HG03558 (cell line): ENCODE measurements at regions not wholly inside any gene's neighbourhood (a gene's known extent, or its start where the extent isn't known, plus 50 kb on each side); places are given as distances from the start of the nearest gene placed in this dataset.

Experiments
- ATAC-seq: cut with Tn5 transposase; IDR thresholded peaks from one replicate; pipeline ENCODE4 v1.9.1; 2021; ENCODE audit warnings: moderate number of reproducible peaks; ENCODE audit not compliant: unreplicated experiment; ENCODE audit errors: extremely low read depth

DNA sequence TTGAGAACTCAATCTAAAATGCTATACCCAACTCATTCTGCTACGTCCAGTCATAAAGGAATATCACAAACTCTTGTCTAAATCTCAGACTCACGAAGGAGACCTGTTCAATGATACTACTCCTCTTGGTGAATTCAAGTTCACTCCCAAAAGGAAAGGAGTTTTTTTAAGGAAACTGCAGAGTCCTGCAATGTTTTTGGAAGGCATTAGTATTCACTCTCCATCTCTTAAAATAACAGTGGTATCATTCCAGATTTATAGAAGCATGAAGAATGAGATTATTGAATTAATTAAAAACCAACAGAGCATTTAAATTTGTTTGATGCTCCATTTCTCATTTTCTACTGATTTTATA, 73.4 kb downstream of the FOXD1 start:
- no peak for ATAC-seq

GRCh38 chr5:73374520-73375190, 73.9 kb downstream of the FOXD1 start:
- no peak for ATAC-seq

DNA sequence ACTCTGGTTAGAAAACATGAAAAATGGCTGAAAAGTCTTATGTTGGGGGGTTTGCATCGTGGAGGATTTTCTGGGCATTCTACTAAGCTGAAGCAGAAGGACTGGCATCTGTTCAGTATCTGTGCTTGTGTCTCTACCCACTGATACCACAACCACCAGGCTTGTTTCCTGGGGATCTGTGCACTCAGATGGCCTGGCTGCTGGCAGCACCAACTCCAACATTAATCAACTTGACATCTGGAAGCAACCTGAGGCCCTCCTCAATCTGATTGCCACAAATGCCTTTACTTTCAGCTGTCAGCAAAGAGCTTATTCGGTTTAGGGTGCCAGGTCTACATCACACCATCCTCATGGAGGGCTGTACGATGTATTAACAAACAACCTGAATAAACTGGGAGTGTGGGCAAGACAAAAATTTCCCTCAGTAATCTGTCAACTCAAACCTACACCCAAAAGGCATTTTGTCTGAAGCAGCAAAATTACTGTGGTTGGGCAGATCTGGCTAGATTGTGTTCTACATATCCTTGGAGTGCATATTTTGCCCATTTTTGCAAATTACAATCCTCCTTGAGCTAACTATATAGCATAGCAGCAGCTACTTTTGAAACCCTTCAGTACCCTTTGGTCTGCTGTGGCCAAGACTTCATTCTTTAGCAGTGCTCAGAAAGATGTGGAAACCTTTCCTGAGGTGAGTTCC, 74.6 kb downstream of the FOXD1 start:
- ATAC-seq, result no peak

GRCh38 chr5:73370640-73371583, 77.7 kb downstream of the FOXD1 start:
- no peak for ATAC-seq

GRCh38 chr5:73370095-73370494, 78.5 kb downstream of the FOXD1 start:
- no peak for ATAC-seq

DNA sequence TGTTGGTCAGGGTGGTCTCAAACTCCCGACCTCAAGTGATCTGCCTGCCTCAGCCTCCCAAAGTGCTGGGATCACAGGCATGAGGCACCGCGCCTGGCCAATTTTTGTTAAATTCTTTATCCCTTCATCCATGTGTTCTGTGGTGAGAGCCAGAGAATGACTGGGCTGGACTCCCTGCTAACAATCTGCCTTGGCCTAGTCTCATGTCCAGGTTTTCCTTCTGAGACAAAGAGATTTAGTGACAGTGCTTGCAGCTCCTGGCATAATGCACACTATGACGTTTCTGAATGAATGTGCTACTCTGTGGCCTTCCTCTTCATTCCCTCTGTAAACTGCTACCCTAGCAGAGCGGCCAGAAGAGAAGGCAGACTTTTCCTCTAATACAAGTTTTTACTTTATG, 79.3 kb downstream of the FOXD1 start:
- no peak for ATAC-seq

DNA sequence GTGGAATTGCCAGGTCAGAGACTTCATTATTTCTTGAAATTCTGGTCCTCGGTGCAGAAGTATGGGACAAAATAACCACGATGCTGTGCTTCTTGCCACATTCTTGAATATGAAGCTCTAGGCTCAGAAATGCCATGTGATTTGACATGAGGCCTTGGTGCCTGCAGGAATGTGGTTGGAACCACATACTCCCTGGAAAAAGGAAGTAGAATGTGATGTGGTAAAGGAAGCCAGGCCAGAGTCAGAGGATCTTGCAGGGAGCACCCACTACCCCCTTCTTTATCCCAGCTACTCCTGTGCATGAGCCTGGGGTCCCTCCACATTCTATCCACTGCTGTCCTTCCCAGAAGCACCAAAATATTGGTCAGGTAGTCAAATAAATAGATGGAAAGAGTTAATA, 80.9 kb downstream of the FOXD1 start:
- ATAC-seq, result no peak

DNA sequence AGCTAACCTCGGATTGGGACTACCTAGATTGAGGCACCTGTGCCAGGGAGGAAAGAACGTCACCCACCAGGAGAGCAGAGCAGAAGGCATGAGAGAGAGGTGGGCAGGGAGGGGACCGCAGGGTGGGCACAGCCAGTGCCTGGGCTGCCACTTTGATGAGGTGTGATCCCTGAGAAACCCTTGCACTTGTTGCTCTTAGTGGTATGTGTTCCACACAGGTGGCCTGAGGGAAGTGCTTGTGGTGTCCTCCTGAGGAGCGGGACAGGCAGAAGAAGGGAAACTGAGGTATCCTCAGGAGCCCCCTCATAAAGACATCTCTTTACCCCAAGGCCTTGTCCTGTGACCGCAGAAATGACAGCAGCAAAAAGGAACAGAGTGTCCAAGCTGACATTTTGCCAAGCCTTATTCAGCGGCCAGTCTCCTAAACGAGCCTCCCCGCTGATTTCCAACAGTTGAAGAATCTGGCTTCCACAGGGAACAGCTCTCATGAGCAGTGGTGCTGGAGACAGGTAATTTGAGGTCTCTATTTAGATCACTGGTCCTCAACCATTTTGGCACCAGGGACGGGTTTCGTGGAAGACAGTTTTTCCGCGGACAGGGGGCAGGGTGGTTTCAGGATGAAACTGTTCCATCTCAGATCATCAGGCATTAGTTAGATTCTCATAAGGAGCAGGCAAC, 82.4 kb downstream of the FOXD1 start:
- ATAC-seq, result no peak

- no peak for ATAC-seq
Measured at GRCh38 chr5:73365301-73365853, 83.2 kb downstream of the FOXD1 start.

DNA sequence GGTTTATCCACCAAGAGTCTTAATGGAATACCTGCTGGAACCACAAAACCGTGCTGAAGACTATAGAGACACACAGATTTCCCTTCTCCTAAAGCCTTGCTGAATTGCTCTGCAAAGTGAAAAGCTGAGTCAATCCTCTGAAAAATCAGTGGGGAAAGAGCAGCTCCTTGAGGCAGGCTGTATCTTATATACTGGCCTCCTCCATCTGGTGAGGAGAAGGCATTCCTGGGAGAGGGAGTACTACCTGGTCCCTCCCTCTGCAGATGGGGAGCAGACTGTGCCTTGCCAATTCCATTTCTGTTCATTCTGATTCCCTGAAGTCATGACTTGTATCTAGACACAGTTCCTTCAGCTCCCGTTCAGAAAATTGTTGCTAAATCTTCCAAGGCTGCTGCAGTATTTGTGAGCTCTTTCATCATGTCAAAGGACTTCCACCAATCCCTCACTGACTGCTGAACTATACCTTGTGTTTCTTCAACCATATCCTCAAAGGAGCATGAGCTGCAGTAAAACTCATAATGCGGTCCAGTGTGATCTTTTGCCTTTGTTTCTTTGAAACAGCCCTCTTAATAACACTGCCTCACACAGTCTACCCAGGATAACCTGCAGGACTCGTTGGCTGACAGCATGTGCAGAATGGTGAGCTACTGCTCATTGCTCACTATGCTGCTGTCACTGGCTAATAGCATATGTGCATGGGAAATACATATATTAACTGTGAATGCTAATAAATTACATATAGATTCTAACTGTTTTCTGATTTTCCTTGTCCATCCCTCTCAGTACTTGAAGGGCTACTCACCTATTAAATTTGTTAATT, 84.5 kb downstream of the FOXD1 start:
- ATAC-seq, result no peak

DNA sequence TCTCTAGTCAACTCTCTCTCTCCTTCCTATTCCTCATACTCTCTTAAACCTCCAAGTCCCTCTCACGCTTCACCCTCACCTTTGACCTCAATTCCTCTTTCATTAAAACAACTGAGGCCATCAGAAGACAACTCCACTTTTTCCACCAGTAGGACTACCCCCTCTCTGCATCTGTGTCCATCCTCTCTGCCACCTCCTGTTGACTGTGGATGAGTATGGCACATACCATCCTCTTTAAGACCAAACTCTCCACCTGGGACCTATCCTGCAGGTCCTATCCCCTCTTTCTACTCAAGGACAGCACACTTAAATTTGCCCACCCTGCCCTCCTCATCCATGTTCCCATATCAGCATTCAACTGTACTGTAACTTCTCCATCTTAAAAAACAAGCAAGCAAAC, 89.2 kb downstream of the FOXD1 start:
- ATAC-seq, result no peak

DNA sequence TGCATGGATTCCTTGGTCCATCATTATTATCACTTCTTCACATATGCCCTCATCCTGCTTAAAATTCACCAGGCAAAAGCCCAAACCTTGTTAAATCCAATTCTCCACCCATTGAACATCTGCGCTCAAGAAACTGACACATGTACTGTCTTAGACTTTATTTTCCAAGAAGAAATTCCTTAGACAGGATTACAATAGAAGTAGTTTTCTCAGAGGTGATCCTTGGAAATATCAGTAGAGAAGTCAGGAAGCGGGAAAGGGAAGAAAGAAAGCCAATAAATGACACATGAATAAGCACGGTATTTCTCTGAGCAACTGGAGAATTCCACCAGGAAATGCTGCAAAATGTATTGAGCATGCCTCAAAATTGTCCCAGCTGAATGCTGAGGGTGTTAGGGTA, 90.2 kb downstream of the FOXD1 start:
- no peak for ATAC-seq

DNA sequence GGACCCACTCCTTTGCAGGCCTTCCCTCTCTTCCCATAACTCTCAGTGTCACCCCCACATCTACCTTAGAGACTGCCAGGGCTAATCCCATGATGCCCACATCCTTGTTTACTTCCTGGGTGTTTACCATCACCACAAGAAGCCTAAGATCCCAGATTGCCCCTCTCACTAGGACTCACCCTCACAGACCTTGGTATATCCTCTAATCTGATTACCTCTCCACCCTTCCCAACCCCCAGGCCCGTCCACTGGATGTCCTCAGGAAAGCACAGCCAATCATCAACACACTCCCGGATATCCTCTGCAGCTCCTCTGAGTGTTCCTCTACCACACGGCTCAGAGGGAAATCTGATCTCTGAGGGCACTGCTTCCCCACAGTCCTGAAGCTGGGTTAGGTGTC, 91.0 kb downstream of the FOXD1 start:
- no peak for ATAC-seq

DNA sequence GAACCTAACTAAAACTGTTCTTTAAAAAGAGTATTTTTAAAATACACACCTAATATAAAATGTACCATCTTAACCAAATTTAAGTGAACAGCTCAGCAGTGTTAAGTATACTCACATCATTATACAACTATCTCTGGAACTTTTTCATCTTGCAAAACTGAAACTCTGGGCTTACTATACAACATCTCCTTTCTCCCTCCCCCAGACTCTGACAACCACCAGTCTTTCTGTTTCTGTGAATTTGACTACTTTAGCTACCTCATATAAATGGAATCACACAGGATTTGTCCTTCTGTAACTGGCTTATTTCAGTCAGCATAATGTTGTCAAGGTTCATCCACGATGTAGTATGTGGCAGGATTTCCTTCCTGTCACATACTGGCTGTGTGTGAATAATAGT, 93.5 kb downstream of the FOXD1 start:
- no peak for ATAC-seq

DNA sequence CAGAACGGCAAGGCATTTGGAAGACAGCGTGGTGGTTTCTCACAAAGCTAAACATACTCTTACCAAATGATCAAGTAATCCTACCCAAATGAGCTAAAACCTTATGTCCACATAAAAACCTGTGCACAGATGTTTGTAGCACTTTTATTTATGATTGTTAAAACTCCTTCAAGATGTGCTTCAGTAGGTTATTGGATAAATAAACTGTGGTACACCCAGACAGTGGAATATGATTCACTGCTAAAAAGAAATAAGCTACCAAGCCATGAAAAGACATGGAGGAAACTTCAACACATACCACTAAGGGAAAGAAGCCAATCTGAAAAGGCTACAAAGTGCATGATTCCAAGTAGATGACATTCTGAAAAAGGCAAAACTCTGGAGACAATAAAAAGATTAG, 94.2 kb downstream of the FOXD1 start:
- ATAC-seq, result no peak

DNA sequence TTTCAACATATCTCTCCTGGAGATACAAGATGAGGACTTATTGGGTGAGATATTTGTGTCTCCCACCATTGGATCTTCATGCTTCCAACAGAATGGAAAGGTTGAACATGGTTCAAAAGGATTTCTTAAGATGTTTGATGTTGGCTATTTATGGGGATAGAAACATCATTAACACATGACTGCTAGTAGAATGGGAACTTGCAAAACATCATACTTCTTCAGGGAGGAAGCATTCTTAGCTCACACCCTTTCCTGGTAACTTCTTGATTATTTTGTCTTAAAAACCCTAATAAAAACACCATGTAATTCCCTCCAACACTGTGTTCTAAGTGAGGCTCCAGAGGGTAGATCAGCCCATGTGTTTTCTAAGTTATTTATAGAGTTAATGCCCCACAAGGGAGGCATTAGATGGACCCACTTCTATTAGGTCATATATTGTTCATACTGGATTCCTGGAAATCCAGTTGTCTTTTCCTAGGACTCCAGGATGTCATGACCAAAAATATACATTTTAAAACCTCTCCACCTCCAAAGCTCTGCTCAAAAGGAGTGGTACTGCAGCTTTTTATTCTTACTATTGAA, 95.8 kb downstream of the FOXD1 start:
- no peak for ATAC-seq

- ATAC-seq, result no peak
Measured at GRCh38 chr5:73352243-73352642, 96.3 kb downstream of the FOXD1 start.

DNA sequence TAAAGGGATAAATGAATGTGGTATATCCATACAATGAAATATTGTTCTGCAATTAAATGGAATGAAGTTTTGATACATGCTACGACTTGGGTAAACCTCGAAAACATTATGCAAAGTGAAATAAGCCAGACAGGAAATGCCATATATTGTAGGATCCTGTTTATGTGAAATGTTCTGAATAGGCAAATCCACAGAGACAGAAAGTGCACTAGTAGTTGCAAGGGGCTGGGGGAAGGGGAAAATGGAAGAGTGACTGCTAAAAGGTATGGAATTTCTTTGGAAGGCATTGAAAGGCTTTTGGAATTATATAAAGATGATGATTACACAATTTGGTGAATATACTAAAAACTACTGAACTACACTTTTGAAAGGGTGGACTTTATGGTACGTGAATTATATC, 97.0 kb downstream of the FOXD1 start:
- no peak for ATAC-seq

DNA sequence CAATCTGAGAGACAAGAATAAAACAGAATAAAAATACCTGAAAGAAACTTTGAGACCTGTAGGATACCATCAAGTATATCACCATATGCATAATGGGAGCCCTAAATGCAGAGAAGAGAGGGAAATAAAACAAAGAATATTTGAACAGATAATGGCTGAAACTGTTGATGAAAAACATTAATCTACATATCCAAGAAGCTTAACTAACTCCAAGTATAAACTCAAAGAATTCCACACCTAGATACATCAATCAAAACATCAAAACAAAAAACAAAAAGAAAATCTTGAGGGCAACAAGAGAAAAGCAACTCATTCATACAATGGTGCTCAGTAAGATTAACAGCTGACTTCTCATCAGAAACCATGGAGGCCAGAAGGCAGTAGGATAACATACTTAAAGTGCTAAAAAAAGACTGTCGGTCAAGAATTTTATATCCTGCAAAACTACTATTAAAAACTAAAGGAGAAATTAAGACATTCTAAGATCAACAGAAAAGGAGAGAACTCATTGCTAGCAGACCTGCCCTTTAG, 101.6 kb downstream of the FOXD1 start:
- no peak for ATAC-seq
